Left ventricle myocardium inferior (tissue), 1 donor: ENCODE measurements at regions not wholly inside any gene's neighbourhood (a gene's known extent, or its start where the extent isn't known, plus 50 kb on each side); places are given as distances from the start of the nearest gene placed in this dataset.
A peak's percentile ranks its signal among the peaks of the same experiment; 100 is the strongest.

Experiments used
- DNase-seq: peaks from one replicate; pipeline ENCODE4 v3.0.0-alpha.2; 2020
- H3K27ac ChIP-seq: fragments of 200-600 bp; replicated peaks from 2 replicates; pipeline ENCODE4 v1.8.0; 2021
- H3K27me3 ChIP-seq: fragments of 200-600 bp; 2 replicates; pipeline ENCODE4 v1.8.0; 2021; ENCODE audit warnings: low read depth
- H3K36me3 ChIP-seq: fragments of 200-600 bp; 2 replicates; pipeline ENCODE4 v1.8.0; 2021
- H3K4me1 ChIP-seq: fragments of 200-600 bp; 2 replicates; pipeline ENCODE4 v1.8.0; 2021
- H3K4me3 ChIP-seq: fragments of 200-600 bp; 2 replicates; pipeline ENCODE4 v1.8.0; 2021; ENCODE audit warnings: mild to moderate bottlenecking, moderate library complexity
- H3K9me3 ChIP-seq: fragments of 200-600 bp; replicated peaks from 2 replicates; pipeline ENCODE4 v1.8.0; 2021
- CTCF ChIP-seq: fragments of 200-600 bp; IDR thresholded peaks from 2 replicates; pipeline ENCODE4 v1.8.0; 2021; ENCODE audit warnings: antibody characterized with exemption, mild to moderate bottlenecking, borderline replicate concordance
- intact Hi-C: fragments of 100-400 bp; cut with micrococcal nuclease; formaldehyde crosslinking; loops from one replicate; pipeline ENCODE4 v1.11.0; 2022
- donor health status: DM: no; HTN: yes; CAD: no; lungs with severe emphysema.

GRCh38 chr3:25000971-25001591 is 427.0 kb upstream of the RARB start:
- Histone ChIP-seq H3K27ac (no peak overlapping the region), H3K4me1 (peaks cover 13% of the 10 kb centered on the region), H3K27me3 (no peaks in the 10 kb centered on the region), H3K4me3 (no peak overlapping the region), H3K36me3 (no peaks in the 10 kb centered on the region), H3K9me3 (no peaks in the 10 kb centered on the region)
- intact Hi-C loops, result no loop called here
- TF ChIP-seq CTCF, result no peak
- no peak for DNase-seq

GRCh38 chr3:25002052-25002451 is 426.0 kb upstream of the RARB start:
- no peaks in the 10 kb centered on the region for H3K9me3 ChIP-seq
- intact Hi-C loops, result no loop called here
- H3K4me3 ChIP-seq, result no peak overlapping the region
- H3K36me3 ChIP-seq, result no peaks in the 10 kb centered on the region
- no peaks in the 10 kb centered on the region for H3K27me3 ChIP-seq
- no peak for TF ChIP-seq CTCF
- DNase-seq, result no peak
- peaks cover 13% of the 10 kb centered on the region for H3K4me1 ChIP-seq
- H3K27ac ChIP-seq, result no peak overlapping the region

- H3K27me3 ChIP-seq, result no peaks in the 10 kb centered on the region
- H3K9me3 ChIP-seq, result no peaks in the 10 kb centered on the region
- no peak for DNase-seq
- no peaks in the 10 kb centered on the region for H3K36me3 ChIP-seq
- no peak overlapping the region for H3K4me3 ChIP-seq
- H3K4me1 ChIP-seq, result peaks cover 9% of the 10 kb centered on the region
- TF ChIP-seq CTCF, result no peak
- peak overlapping the region; percentile 11 for H3K27ac ChIP-seq
- intact Hi-C loops, result no loop called here
Observed at GRCh38 chr3:25007974-25008658, 419.9 kb upstream of the RARB start.

GRCh38 chr3:25009665-25010064 is 418.4 kb upstream of the RARB start:
- TF ChIP-seq CTCF, result no peak
- DNase-seq, result no peak
- H3K4me3 ChIP-seq, result no peak overlapping the region
- no peak overlapping the region for H3K27ac ChIP-seq
- peaks cover 9% of the 10 kb centered on the region for H3K4me1 ChIP-seq
- H3K36me3 ChIP-seq, result no peaks in the 10 kb centered on the region
- H3K27me3 ChIP-seq, result no peaks in the 10 kb centered on the region
- intact Hi-C loops, result no loop called here
- no peaks in the 10 kb centered on the region for H3K9me3 ChIP-seq

GRCh38 chr3:25015599-25015998 is 412.5 kb upstream of the RARB start:
- no peaks in the 10 kb centered on the region for H3K27me3 ChIP-seq
- H3K4me3 ChIP-seq, result no peak overlapping the region
- no peaks in the 10 kb centered on the region for H3K4me1 ChIP-seq
- intact Hi-C loops, result no loop called here
- no peaks in the 10 kb centered on the region for H3K36me3 ChIP-seq
- H3K9me3 ChIP-seq, result no peaks in the 10 kb centered on the region
- no peak overlapping the region for H3K27ac ChIP-seq
- DNase-seq, result no peak
- no peak for TF ChIP-seq CTCF
